OCI-M2 (cell line): ENCODE measurements at regions not wholly inside any gene's neighbourhood (a gene's known extent, or its start where the extent isn't known, plus 50 kb on each side); places are given as distances from the start of the nearest gene placed in this dataset.
"Not testable (repeated sequence)": the region's sequence is repeated elsewhere in the genome, so short reads cannot be mapped to it uniquely, and the experiment has no call there.

Experiments
- DNase-seq: peaks from one replicate; lab custom pipeline; 2025; ENCODE audit not compliant: unreplicated experiment; lab: John Stamatoyannopoulos, UW

GRCh38 chr3:66629150-66629981 lies 128.5 kb upstream of the LRIG1 start:
- no peak for DNase-seq

- no peak for DNase-seq
These were observed 129.2 kb upstream of the LRIG1 start for GRCh38 chr3:66629982-66630368.

GRCh38 chr3:66633402-66634381 lies 132.9 kb upstream of the LRIG1 start:
- DNase-seq, result no peak

GRCh38 chr3:66638717-66639116 lies 137.9 kb upstream of the LRIG1 start:
- no peak for DNase-seq

DNA sequence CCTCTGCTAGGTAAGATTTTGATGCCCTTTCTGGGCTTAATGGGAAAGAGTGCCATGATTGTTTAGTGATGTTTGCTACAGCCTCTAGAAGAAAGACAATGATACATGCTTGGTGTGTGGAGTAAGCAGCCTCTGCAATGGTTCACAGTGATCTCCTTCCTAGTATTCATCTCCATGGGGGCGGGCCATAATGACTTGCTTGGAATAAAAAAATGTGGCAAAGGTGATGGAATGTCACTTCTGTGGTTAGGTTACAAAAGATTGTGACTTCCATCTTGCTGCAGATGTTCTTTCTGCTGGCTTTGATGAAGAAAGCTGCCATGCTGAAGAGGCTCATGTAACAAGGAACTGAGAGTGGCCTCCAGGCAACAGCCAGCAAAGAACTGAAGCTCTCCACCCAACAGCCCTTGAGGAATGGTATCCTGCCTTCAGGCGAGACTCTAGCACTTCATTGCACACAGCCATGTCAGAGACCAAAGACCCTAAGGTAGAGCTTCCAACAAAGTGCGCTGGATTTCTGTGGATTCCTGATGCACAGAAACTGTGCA lies 139.1 kb upstream of the LRIG1 start:
- no peak for DNase-seq

DNA sequence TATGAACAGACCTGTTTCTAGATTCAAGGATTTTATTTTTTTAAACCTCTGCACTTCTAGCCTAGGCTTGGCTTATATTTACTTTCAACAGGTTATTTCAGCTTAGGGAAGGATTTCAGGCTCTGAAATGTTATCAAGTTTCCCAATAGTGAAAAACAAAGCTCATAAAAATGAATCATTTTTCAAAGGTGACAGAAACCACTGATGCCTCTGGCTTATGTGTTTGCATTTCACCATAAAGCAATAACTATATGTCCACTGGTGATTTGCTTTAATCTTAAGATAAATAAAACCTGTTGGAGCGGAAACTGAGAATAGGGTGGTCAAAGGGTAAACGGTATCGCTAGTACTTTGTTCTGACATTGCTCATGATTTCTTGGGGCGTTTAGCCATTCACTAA lies 141.2 kb upstream of the LRIG1 start:
- no peak for DNase-seq

- DNase-seq, result no peak
These were observed 141.7 kb upstream of the LRIG1 start for GRCh38 chr3:66642484-66642883.

- no peak for DNase-seq
These were observed 143.7 kb upstream of the LRIG1 start for GRCh38 chr3:66644549-66644948.

GRCh38 chr3:66648975-66649374 lies 148.2 kb upstream of the LRIG1 start:
- DNase-seq, result no peak

GRCh38 chr3:66651520-66651919 lies 150.7 kb upstream of the LRIG1 start:
- DNase-seq, result not testable (repeated sequence)

DNA sequence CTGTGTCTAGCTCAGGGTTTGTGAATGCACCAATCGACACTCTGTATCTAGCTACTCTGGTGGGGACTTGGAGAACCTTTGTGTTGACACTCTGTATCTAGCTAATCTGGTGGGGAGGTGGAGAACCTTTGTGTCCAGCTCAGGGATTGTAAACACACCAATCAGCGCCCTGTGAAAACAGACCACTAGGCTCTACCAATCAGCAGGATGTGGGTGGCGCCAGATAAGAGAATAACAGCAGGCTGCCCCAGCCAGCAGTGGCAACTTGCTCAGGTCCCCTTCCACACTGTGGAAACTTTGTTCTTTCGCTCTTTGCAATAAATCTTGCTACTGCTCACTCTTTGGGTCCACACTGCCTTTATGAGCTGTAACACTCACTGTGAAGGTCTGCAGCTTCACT lies 151.3 kb upstream of the LRIG1 start:
- DNase-seq, result not testable (repeated sequence)

DNA sequence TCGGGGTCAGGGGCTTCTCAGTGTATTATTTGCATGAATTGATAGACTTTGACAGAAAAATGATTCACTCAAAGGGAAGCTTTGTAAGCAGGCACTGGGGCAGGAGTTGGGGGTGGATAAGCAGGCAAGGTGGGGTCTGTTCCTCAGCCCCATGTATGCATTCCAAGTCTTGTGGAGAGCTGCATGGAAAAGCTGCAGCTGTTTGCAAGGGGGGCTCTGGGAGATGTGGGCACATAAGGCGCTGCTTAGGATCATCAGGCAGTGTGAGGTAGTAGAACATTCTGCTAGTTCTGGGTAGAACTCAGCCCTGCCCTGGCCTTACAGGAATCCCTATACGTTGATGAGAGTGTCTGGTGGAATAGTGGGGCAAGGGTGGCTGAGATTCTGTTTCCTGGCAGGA lies 154.2 kb upstream of the LRIG1 start:
- no peak for DNase-seq

DNA sequence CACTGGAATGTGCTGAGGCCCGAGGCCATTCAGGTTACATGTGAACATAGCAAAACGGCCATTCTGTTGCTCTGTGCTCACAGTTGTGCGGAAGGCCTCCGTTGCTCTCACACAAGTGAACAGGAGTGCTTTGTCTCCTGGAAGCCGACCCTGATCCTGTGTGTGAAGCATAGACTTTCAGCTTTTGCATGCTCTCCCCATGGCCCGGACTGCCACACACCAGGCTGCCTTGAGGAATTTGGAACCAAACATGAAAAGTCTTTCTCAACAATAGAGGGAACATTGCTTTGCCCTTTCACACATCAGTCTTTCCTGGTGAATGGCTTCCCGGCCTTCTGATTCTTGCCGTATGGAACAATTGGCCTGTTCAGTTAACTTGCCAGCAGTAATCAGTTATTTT lies 154.8 kb upstream of the LRIG1 start:
- no peak for DNase-seq

DNA sequence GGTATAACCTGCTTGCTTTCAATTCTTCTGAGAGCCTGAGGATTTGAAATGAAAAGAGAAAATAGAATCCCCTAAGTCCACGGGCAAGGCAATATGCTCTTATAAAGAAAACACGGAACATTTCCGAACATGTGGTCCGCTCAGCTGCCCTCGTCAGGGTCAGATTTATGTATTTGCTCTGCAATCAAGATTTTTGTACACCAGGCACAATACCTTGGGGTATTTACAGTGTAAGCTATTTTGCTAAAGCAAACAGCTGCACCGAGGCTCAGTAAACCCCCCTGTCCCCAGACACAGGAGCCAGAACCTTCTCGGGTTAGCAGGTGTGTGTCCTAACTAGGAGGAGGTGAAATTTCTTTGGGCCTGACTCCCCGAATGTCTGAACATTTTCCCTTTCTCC lies 155.8 kb upstream of the LRIG1 start:
- DNase-seq, result no peak

DNA sequence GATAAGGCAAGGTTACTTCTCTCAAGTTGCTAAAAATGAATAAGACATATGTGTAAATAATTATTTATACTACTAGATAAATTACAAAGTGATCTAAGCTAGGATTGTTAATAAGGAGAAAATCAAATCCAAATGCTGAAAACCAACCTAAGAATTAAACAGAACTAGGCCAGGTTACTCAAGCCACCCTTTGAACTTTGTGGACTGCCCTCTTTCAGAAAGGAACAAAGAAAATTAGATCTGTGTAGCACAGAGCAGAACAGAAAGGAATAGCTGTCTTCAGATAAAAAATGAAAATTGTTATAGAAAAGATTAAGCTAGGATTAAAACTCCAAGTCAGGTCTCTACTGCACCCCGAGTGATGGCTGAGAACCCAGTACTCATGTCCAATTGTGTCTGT lies 158.2 kb upstream of the LRIG1 start:
- no peak for DNase-seq

- no peak for DNase-seq
These were observed 160.8 kb upstream of the LRIG1 start for GRCh38 chr3:66661628-66662027.

DNA sequence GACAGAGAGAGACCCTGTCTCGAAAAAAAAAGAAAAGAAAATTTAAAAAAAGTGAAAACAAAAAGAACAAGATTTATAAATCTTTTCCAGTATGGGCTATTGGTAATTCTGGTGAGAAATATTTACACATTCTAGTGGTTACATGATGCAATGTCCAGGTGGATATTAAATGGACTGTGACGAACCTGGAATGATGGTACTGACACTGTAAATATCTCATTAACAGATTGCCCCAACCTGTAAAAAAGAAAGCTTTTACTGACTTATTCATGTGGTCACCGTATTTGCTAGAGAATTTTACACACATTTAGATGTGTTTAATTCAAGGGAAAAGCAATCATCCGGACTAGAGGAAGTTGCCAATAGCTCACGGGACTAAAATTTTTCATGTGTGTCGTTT lies 162.1 kb upstream of the LRIG1 start:
- no peak for DNase-seq

GRCh38 chr3:66665021-66665695 lies 164.3 kb upstream of the LRIG1 start:
- DNase-seq, result no peak

DNA sequence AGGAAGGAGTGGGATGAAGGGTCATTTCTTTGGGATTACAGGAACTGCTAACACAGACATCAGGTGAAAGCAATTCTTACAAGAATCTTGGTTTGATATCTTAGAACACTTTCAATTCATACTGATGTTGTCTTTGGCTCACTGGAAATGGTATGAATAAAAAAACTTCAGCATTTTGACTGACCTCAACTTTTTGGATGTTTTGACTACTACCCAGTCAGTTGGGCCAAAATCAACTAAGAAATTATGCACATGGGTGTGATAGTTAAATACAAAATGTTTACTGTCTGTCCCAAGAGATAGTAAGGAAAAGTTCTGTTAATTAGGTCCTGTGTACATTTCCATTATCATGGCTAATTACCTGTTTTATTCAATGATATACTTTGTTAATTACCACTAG lies 165.5 kb upstream of the LRIG1 start:
- no peak for DNase-seq

DNA sequence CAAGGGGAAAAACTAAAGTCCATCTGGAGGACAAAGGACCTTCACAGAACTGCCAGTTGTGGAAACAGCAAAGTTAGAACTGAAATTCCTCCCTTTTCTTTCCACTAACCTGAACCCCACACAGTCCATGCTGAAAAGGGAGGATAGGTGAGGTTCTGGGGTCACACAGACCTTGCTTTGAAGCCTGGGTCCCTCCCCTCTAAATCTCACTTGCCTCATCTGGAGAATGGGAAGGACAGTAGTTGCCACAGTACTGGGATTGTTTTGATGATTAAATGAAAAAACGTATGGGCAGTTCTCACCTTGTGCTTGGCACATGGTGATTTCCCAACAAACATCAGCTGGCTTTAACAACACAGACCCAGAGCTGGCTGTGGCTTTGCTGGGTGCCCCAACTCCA lies 166.4 kb upstream of the LRIG1 start:
- no peak for DNase-seq

GRCh38 chr3:66671291-66671690 lies 170.5 kb upstream of the LRIG1 start:
- no peak for DNase-seq
